GM20431 (cell line): ENCODE measurements at regions not wholly inside any gene's neighbourhood (a gene's known extent, or its start where the extent isn't known, plus 50 kb on each side); places are given as distances from the start of the nearest gene placed in this dataset.

Experiments
- in situ Hi-C: fragments of 300-500 bp; cut with MseI, MboI; formaldehyde crosslinking; loops from one replicate; pipeline ENCODE4 v1.15.0; 2020; ENCODE audit warnings: low sequenced_read_pairs; ENCODE audit not compliant: unreplicated experiment

DNA sequence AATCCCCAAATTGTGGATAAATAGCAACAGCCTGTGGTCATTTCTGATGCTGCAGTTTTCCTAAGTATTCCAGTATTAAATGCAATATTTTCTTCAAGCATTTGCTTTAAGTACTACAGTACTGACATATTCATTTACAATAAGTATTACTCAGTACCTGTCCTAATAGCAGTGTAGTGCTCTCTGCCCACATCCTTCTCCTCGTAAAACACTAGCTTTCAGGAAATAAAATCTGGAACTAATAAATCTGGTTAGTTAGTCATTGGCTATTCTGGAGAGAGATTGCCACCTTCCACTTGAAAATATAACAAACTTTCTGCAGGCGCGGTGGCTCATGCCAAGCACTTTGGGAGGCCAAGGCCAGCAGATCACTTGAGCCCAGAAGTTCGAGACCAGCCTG lies 441.5 kb downstream of the PRKD1 start:
- in situ Hi-C loops = no loop called here

DNA sequence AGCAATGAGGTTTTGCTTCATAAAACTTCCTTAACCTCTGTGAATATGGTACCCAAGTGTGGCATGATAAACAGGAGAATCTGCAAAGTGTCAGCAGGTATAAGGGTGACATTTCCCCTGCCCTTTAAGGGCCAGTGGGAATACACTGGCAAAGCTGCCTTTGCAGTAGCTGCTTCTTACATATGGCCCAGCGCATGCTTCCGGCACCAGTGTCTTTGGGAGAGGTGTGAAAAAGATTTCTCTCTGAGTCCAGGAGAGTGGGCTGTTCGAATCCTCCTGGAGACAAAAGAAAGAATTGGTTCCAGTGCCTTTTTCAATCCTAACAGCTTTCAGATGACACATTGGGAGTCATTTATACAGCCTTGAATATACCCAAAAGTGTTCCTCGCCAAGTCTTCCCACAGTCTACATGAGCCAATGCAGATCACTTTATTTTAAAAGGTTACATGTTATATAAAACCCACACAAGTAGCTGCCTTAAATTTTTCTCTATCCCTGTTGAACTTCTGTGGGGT lies 437.7 kb downstream of the PRKD1 start:
- in situ Hi-C loops = no loop called here

DNA sequence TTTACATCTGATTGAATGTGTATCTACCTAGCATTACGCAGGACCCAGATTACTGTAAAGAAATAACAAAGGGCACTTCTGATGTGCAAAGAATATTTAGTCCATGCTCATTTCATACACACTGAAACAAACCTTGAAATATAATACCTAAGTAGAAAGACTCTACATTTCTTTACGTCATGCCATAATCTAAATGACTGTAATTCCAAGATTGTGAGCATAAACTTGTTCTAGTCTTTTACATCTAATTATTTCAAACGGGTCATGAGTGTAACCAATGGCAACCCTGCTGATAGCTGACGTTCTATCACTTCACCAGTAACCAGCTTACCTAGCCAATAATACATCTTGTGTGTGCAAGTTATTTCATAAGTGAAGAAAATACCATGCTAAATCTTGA lies 433.8 kb downstream of the PRKD1 start:
- in situ Hi-C loops = no loop called here

DNA sequence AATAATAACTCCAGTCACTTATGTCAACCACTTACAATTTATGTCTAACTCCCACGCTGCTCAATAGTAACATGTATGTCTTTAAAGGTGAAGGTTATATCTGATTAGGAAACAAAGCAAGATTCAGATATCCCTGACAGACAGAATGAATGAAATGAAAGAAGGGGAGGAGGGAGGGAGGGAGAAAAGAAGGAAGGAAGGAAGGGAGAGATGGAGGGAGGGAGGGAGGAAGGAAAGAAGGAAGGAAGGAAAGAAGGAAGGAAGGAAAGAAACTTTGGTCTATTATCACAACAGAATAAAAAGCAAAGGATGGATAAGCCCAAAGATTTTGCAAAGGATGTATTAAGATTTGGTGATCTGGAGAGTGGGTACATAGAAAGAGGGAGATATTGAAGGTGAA lies 433.3 kb downstream of the PRKD1 start:
- in situ Hi-C loops = no loop called here

DNA sequence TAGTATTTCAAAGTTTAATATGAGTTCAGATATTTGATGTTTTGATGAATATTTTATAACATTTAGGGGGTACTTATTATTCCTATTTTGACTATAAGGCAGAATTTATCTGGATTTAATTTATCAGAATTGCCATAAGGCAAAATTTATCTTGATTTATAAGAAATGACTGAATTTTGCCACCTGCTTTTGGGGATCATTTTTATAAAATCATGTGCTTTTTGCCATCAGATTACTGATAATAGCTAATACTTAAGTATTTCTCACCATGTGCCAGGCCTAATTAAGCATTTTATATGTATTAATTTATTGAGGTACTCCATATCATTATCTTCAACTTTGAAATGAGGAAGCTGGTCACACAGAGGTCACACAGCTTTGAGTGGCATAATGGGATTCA lies 423.7 kb downstream of the PRKD1 start:
- in situ Hi-C loops = no loop called here

DNA sequence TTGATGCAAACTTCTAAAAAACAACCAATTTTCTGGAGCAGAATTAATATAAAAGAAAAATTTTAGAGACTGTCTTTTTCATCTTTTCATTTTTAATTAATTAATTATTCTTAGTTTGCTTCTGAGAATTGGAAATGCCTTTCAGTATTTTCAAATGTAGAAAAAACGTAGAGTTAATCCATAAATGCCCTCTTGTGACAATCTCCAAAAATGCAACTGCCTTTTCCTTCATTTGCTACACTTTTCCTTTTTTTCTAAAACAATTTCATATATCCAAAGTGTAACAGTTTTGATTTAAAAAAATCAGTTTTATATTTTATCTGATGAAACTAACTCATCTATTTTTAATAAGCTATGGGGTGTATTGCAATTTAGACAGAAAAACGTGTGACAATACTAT lies 409.3 kb downstream of the PRKD1 start:
- in situ Hi-C loops = no loop called here

DNA sequence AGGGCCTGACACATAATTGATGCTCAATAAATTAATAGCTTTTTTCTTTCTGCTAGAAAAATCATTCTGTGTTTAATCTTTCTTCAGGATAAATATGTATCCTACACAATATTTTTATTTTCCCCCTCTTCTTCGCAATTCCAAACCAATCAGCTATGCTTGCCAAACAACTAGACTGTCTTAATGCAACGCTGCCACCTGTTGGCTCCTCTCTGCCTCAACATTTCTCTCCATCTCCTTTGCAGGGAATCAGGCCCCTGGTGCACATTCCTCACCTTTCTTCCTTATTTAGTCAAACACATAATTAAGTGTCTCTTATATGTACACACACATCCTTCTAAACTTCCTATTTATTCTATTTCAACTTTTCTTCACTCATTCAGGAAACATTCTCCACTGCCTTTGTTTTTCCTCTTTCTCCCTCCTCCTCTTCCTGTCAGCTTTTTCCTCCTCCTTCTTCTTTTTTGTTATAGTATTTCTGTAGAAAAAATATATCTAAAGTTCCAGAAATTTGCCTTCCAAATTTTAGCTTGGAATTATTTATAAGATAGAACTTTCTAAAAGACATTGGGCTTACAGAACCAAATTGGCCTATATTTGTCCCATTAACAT lies 406.0 kb downstream of the PRKD1 start:
- in situ Hi-C loops = no loop called here
